Pons (tissue), 1 donor: ENCODE measurements at regions not wholly inside any gene's neighbourhood (a gene's known extent, or its start where the extent isn't known, plus 50 kb on each side); places are given as distances from the start of the nearest gene placed in this dataset.

ENCODE experiments used
- DNase-seq: peaks from one replicate; pipeline ENCODE4 v3.0.0-alpha.2; 2016; ENCODE audit warnings: low spot score

DNA sequence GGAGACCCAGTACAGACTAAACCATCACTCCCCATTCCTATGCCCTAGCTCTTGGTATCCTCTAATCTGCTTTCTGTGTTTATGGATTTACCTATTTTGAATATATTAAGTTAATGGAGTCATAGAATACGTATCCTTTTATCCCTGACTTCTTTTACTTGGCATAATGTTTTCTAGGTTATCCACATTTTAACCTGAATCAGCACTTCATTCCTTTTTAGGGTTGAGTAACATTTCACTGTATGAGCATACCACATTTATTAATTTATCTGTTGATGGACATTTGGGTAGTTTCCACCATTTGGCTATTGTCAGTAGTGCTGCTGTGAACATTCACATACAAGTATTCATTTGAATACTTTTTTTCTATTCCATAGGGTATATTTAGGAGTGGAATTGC is 157.3 kb upstream of the CTNNA2 start:
- DNase-seq: no peak

DNA sequence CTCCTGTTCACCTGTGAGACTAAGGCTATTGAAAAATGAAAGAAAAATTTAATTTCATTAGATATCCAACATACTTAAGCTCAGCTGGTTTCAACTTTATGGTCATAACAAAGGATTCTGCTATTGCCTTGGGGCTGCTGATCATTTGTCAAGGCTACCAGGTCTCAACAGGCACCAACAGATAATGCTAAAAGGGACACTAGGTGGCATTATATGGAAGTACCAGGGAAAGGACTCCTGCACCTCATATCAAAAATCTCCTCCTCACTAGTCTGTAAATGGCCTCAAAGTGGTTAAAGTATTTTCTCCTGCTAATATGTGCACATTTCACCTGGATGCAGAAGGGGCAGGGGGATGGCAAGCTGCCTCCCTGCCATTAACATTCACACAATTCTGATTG is 167.9 kb upstream of the REG3A start:
- no peak for DNase-seq

DNA sequence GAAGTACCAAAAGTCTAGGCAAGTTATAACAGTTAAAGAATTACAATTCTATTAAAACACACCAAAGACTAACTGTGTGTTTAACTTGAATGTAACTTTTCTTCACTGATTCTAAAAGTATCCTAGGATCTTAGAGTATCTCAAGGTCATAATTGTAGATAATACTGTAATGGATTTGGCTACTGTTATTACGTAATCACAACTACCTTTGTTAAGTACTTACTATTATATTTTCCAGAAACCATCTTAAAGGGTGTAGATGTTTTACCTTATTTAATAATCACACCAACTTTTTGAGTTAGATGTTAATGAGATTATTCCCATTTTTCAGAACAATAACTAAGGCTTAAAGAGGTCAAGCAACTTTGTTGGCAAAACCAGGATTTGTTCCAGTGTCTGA is 161.3 kb upstream of the REG3A start:
- no peak for DNase-seq

DNA sequence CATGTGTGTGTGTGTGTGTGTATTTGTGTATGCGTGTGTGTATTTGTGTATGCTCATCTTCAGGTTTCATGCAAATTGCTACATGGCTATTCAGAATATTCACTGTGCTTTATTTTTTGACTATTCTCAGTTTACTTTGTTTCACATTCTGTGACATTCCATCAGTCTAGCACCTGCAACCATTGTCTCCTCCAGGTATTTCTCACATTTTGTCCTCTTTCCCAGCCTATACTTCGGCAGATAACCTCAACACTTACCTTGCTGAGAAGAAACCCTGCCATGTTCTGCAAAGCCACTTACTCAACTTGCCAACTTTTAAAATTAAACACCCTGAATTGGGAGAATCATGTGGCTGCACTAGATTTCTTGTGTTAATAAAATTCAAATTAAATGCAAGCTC is 135.4 kb upstream of the REG3A start:
- DNase-seq: peak; percentile 25

DNA sequence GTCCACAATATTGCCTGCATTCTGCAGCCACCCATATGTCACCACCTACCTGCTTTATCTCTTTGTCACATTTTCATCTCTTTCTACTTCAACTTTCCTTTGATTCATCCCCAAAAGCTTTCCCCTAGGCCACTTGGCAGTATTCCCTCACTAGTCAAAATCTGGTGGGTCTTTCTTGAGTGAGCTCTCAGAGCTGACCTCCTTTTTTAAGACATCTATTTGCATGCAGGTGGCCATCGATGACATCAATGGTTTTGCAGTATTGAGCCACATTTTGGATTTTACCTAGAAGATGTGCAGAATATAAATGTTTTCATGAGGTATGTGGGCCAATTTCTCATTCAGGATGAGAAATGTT is 133.4 kb upstream of the REG3A start:
- peak; percentile 51 for DNase-seq

DNA sequence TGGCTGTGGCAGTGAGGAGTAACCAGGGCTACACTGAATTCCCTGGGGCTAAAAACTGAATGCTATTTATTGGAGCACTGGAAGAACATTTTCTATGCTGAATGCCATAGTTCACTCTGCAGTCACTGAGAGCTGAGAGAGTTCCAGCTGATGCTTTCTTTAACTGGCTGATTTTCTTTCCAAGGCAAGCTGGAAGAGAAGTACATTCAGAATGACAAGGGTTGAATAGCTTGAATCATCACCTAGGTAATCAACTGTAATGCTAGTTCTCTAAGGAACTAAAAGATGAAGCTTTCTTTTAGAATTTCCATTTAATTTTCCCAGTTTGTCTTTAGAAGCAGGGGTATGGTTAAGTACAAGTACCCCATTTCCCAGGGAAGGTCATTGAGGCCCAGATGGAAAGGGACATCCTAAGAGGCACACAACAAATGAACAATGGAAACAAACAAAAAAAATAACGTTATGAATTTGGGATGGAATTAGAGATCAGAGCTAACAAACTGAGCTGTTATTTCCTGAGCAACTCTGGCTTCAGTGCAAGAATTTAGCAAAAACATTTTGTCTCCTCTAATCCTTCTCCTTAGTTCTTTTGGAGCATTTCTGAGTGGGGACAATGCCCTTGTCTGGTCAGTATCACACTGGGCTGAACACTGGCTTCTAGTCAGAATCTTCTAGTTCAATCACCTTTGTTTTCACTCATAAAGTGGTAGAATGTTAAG is 132.8 kb upstream of the REG3A start:
- DNase-seq: peak; percentile 58

DNA sequence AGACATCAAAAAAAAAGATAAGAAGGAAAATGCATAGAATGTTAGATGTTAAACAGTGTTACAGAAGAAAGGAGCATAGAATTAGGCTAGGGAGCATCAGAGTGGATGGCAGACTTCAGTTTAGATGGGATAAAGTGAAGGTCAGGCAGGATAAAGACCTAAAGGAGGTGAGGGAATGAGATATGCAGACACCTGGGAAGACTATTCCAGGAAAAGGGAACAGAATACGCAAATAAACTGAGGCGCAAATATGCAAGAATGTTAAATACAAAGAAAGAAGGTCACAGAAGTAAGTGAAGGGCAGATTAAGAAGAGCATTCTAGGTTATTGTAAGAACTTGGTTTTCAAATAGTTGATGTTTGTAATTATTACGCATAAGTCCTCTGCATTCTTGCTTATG is 116.3 kb upstream of the REG3A start:
- no peak for DNase-seq

DNA sequence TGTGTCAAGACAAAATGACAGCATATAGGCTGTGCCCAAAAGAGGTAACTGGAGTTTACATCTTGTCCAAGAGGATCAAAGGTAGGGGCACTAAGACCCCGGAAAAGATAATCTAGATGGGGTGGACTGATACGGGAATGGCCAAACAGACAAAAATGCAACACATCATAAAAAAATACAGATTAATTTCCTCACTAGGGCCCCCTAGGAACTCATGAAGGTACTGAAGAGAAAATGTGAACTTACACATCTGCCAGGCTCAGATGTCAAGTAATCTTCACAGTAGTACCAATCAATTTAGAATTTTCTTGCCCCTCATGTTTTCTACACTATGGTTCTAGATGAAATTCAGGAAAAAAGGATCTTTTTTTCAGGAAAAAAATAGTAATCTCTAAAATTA is 115.6 kb upstream of the REG3A start:
- DNase-seq: no peak

DNA sequence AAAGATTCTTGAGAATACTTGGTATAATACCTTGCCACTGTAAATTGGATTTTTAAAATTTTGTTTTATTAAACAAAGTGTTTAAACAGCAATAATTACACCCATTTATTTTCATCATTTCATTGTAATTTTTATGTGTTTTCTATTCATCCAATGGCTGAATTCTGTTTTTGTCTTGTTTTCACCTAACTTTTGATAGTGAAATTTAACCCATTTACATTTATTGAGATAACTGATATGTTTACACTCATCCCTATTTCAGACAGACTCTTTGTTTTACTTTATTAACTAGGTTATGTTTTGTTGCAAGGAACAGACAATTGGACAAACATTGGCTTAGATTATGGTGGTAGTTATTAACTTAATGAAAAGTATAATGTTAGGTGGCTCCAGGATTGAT is 113.1 kb upstream of the REG3A start:
- no peak for DNase-seq

DNA sequence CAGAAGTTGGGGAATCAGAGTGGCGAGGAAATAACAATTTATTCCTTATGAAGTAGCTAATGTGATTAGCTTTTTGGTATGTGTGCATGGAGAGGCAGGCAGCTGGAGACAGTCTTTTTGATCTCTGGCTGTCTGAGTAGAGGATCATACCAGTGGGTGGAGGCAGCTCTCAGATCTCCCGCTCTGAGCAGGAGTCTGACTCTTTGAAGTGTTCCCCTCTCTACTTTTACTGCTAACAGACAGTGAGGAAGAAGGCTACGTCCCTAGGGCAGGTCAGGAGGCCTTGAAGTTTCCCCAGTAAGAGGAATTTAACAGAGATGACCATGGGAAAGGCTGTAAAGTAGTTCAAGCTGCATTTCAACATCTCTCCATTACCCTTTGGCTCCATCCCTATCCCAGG is 111.9 kb upstream of the REG3A start:
- no peak for DNase-seq

DNA sequence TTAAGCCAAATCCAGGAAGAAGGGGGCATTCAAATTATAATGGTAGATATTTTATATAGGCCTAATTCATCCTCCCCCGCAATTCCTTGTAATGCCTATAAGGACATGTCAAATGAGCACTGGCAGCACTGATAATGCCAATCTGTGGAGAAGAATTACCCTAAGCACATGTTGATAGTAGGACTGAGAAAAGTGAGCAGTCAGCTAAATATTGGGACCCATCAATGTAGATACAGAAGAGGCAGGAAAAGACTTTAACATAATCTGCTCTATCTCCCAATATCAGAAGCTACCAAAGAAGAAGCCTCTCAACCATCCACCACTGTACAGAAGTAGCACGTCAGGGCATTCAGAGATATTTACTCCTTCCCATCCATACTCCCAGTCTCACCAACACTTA is 101.3 kb upstream of the REG3A start:
- no peak for DNase-seq

DNA sequence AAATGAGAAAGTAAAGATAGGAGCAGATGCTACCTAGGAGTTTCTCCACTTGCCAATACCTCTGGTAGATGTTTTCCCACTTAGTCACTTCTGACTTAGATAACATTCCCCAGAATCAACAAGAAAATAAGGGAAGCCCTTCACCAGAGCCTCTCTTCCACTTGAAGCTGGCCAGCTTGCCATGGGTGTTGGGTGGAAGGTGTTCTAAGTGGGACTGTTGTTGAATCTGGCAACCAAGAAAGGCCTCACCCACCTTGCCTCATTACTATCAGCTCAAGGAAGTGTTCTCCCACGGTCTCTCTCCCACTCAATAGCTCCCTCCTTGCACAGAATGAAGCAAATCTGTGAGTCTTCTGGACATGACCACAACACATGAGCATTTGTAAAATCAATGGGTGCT is 100.4 kb upstream of the REG3A start:
- no peak for DNase-seq

DNA sequence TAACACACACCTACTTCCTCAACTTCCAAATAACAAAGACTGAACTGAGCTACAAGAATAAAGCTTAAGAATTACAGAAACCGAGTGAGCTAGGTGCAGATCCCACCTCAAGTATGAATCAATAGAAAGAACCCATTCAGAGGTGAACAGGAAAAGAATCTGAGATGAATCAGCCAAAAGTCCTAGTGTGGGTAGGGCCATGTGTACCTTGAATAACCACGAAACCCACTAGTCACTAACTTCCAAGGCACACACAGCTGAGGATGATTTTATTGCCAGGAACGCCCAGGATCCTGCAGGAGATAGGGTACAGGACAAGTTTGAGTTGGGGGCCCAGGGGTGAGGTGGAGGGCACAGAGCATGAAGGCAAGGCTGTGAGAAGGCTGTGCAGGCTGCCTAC is 99.7 kb upstream of the REG3A start:
- no peak for DNase-seq

DNA sequence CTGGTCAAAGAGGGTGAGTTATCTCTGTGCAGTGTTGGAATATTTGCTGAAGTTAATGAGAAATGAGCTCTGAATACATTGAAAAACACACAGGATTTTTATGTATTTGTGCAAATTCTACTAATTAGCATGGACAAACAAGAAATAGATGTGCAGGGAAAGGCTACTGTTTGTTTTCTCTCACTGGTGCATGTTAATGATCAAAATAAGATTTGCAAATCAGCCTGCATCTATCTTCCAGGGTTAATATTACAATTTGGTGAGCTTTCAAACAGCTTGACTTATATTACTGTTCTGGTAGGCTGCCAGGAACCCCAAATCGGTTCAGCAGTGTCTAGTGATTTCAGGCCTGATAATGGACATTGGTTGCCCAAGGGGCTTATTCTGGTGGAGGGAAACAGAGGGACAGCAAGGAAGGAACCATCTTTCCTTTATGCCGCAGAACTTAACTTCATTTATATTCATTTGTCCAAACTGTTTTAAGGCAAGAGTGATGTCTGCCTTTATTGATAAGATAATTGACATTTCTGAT is 93.8 kb upstream of the REG3A start:
- no peak for DNase-seq

DNA sequence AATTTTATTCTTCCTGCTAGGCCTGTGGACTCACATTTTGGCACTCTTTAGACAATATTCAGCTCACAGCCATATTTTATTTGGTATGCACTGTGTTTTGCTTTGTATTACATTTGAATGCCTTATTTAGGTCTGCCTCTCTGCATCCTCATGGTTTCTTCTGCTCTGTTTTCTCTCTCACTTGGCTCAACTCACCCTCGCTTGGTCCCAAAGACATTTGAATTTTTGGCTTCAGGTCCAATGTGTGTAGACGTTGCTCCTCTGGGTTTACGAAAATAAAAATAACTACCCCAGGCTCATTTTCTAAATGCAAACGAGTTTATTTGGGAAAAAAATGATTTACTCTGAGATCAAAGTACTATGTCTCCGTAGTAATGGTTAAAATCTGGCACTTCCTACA is 91.1 kb upstream of the REG3A start:
- DNase-seq: no peak

DNA sequence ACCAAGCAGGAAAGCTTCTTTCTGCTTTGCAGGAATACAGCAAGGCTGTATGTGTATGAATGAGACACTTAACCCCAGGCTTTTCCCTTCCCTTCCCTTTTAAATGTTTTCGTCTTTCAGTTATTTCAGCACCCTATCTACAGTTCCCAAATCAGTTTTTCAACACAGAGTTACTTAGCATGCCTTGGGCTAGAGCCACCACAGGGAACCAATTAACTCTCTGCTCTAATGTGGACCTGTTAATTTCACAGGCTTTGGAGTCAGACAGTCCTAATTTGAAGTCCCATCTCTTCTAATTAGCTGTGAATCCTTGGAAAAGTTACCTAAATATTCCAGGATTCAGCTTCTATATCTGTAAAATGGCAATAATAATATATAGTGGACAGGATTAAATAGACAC is 89.2 kb upstream of the REG3A start:
- no peak for DNase-seq

DNA sequence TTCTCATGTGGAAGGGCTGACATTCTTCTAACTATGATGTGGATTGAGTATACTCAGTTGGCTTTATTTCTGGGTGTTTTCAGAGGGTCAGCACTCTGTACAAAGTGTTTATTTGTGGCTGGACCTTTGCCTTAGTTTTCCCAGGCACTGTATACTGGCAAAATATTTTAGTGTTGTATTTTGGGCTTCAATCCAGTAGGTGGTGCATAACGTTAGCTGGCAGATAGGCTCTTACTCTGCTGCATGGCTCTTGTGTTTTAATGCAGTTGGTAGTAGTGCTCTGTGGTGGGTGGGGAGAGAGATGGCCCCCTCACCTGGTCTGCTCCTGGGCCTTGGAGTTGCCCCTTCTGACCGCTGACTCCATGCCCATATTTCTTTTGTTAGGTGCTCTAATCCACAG is 75.6 kb upstream of the REG3A start:
- no peak for DNase-seq

DNA sequence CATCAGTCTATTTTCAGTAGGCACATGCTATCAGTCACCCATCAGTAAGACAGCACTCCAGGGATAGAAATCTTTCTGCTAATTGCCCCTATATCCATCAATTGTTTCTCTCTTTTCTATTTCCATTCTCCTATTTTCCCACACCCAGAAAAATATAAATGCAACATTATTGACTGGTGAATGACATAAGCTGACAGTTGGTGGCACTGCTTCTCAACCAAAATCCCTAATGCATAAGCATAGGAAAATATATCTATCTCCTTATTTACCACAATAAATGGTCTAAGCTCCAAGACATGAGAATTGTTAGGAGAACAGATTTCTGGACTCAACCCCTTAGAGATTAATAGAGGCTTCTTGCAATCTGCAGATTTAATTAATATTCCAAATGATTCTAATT is 64.0 kb upstream of the REG3A start:
- peak; percentile 13 for DNase-seq

DNA sequence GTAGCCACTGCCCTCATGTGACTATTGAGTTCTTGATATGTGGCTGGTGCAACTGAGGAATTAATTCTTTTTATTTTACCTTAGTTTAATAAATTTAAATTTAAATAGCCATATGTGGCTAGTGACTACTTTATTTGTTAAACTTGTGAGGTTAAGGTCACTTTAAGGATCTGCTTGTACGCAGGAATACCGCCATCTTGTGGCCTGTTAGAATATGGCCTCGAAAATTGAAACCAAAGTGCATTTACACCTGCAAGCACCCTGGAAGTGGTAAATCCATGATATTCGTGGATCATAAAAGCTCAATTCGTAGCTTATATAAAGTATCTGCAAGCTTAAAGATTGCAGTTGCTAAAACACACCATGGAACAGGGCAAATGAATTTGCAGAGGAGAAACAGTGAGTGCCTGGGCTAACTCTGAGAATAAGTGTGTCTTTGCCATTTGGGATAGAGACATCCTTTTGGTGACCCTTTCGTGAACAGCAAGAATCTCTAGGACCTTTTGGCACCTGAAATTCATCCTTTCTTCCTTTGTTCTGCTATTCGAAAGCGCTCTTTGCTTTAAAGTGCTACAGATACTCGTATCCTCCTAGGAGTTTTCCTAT is 59.9 kb upstream of the REG3A start:
- DNase-seq: peak; percentile 66

DNA sequence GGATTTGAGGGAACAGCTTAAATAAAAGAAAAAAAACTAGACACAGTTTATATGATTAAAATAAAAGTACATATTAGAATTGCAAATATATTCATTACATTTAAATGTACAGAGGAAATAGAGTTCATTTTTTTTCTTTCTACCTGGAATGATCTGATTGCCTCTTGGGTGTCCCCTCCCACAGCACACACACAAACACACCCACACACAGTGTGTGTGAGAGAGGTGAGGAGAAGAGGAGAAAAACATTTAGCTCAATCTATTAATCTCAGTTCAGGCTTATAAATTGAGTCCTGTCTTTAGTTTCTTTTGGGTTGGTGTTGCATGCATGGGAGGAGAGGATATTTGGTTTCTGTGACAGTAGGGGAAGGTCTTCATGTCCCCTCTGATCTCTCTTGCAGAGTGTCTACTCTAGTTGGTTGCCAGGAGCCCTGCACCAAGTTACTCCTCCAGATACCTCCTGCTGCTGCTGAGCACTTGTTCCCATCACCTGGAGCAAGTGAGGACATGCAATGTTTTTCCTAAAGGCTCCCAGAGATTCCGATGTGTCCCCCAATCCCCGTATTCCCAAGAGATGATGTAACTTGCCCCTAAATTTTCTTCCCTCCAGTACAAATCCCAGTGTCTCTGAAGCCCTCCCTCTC is 50.8 kb upstream of the REG3A start:
- no peak for DNase-seq
